GM19328 (cell line): ENCODE measurements at regions not wholly inside any gene's neighbourhood (a gene's known extent, or its start where the extent isn't known, plus 50 kb on each side); places are given as distances from the start of the nearest gene placed in this dataset.

Source experiments
- ATAC-seq: cut with Tn5 transposase; IDR thresholded peaks from one replicate; pipeline ENCODE4 v1.9.1; 2021; ENCODE audit warnings: mild to moderate bottlenecking, moderate library complexity; ENCODE audit not compliant: unreplicated experiment

DNA sequence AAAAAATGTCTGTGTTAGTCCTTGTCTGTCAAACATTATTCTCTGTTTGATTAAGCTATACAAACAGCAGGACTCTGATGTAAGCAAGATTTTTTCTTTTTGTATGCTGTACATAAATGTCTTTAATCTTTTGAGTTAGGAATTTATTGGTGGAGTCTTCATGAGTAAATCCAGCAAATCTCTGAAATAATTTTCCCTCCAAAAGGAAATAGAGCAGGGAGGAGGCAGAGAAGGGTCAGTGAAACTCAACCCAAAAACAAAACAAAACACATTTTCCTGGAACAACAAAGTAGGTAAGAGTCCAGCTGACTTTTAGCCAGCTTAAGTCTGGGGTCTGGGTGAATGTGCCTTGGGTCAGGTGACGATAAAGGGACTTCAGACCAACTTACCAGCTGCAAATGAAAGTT lies 113.7 kb downstream of the FOXA2 start:
- no peak for ATAC-seq

DNA sequence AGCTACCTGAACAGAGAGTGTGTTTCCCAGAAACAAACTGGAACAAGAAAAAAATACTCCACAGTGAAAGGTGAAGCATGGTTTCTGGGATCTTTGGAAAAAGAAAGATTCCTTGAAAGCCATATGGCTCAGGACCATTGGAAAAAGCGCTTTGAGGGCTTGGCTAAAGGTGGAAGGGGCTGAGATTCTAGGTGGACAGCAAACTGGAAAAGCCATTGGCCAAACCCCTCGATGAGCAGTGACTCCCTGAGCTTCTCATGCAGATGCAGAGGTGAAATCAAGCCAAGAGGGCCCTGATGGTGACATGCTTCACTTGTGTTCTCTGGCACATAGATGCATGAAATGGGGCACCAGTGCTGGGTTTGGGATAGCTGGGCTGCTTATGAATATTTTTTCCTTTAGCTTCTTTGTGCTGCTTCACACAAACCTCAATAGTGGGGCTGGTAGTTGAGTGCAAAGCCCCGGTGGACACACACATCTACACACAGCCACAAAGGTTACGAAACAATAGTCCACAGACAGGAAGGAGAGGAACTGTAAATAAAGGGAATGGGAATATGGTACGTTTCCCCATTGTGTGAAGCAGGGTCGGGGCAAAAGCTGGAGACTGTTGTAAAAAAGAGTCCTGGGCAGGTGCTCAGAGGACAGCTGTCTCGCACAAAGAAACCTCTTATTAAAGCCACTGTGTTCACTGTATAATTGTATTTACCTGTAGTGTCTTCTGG lies 117.8 kb downstream of the FOXA2 start:
- no peak for ATAC-seq

DNA sequence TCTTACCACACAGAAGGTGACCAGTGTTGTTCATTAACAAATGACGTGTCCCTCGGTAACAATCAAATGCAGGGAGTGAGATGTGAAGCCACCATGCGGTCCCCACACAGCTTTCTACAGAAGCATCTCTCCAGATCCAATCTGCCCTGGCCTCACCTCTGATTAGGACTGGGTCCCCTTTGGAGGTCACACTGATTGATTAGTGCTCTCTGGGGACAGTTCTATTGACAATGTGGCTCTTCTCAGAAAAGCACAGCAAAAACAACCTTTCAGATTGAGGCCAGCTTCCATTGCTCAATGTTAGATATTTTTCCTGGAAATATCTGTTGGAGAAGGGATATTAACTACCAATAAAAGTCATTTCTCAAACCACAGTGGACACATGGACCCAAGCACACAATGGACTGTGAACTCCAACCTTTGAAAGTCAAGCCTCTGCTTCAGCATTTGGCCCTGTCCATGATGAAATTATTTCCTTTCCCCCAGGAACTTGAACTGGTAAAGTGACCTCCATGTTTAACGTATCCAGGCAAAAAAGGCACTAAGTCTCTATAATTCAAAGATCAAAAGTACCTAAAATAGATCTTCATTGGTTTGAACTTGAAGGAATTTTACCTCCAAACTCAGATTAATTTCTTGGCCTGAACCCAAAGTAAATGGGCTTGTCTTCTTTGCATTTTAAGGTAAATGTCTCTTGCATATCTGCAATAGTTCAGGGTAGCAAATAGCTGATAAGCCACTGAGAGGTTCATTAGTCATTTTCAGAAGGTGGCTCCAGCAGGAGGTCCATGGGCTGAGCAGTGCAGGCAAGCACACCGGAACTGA lies 118.5 kb downstream of the FOXA2 start:
- ATAC-seq: no peak

DNA sequence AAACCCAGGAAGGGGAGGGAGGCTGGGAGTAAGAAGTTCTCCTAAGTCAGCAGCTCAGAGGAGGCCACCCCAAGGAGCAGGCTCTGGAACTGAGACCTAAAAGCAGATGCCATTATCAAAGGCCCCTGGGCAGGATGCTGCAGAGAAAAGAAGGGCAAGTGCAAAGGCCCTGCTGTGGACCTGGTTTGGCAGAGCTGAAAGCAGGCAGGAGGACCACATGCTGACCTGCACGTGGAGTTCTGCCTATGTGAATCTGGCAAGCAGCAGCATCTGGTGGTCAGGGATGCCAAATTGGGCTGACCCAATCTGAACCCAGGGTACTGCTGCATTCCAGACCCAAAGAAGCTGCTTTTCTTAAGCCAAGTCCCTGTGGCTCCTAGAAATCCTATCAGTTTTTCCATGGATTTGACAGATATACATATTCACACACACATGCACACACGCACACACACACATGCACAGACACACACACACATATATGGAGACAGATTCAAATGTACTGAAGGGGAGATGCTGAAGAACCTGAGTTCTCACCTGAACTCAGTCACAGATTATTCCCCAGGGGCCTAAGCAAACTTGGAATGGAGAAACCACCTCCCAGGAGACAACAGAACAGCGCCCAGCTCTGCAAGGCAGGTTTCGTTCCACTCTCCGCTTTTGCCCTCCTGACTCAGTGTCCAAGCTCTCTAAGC lies 119.9 kb downstream of the FOXA2 start:
- no peak for ATAC-seq

DNA sequence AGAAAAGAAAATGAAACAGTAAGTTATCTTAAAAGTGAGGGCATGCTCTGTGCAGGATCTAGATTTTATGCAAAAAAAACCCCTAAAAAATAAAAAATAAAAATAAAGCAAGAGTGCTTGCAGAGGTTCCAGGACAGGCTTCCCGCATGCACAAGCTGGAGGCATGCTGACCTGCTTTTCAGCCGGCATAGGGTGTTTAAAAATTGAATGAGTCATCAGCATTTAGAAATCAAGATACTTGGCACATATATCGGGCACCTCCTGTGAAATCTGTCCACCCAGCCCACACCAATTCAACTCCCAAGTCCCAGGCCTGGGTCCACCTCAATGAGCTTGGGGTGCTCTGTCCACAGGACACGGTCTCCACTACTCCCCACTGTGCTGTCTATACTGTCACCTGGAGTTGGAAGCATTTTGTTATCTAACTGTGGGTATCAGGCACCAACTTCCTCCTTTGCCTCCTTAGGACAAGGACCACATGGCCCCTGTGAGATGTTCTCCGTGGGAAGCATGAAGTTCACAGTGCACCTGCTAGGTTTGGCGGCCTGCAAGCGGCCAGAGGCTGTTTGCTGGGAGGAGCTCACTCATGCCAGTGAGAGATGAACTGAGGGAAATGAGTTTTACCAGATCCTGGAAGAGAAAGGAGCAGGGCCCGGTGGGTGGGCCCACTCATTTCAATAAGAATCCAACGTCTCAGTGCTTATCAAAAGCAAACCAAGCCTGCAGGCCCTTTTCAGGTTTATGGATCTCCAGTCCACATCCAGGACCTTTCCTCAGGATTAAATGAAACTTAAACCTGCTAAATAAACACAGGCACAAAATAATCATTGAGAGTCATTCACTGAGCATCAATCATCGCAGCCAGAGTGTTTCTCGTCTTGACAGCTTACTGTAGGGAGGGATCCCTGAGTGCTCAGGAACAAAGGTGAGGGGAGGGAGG lies 121.1 kb downstream of the FOXA2 start:
- no peak for ATAC-seq

DNA sequence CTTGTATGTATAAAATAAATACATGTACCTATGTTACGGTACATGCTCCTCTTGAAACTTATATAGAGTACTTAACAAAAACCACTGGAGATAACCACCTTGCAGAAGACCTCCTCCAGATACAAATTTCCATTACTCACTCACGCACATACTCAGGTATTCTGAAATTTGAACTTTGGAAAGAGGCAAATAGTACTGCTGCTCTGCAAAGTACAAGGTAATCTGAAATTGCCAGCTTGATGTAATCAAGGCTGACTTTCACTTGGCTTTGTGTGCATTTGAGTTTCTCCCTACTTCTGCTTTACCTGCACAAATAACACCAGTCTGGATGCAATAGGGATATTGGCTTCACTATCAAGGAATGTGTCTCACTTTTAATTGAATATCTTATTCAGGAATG lies 123.6 kb downstream of the FOXA2 start:
- no peak for ATAC-seq

DNA sequence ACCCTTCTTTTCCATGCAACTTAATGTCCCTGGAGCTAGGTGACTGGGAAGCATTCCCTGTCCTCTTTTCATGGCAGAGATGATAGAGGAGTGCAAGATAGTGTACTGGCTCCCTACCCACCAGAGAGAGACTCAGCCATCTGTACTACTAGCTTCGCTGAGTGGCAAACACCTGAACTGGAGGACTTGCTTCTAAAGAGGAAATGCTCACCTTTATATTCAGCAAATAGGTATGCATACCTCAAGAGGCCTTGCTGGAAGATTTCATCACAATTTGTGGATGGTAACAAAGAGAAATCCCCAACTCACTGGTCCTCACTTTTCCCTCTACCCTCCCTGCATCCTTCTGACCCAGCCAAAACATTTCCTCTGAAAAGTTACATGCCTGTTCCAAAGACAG lies 124.1 kb downstream of the FOXA2 start:
- ATAC-seq: no peak

DNA sequence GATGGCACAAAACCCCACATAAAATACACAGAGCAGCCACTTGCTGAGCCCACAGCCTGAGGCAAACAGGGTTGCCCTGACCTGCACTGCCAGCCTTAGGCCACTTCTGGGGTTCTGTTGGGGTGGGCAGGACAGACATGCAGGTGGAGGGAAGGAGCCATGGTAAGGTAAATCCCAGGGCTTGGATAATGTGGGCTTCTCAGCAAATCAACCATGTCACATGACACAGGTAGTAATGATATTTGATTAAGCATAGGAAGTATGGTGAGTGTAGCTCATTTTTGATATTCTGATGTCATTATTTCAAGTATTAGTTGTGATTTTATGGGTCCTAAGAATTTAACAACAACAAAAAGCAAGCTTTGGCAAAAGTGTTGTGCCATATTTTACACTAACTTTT lies 124.6 kb downstream of the FOXA2 start:
- ATAC-seq: no peak

DNA sequence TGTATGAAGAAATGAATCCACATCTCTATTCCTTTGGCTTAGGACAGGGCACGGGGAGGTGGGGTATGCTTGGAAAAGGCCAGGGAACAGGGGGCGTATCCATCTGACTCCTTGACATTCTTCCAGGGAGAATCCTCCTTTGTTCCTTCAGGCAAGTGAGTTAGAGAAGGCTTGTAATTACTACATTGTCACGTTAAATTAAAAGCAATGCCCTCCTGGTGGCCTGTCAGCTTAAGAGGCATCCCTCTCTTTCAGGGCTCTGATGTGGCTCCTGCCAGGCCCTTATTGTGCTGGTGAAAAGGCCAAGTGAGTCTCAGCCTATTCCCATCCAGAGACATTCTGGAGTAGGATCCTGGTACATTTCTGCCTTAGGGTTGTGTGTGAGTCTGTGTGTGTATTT lies 128.3 kb downstream of the FOXA2 start:
- ATAC-seq: no peak

DNA sequence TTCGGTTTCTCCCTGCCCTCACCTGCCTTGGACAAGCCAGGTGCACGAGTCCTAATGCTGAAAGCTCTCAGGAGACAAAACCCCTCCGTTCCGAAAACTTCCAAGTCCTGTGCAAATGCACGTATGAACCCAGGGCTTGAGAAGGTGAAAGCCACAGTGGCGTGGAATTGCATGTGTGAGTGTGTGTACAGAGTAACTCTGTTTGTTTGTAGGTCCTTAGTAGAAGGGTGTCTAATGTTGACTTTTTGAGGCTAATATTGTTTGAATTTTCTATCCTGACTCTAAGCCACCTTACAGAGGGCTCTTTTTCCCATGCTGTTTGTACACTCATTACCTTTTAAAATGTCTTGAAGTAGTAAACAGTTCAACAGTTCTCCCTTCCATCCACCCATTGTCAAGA lies 129.1 kb downstream of the FOXA2 start:
- no peak for ATAC-seq

DNA sequence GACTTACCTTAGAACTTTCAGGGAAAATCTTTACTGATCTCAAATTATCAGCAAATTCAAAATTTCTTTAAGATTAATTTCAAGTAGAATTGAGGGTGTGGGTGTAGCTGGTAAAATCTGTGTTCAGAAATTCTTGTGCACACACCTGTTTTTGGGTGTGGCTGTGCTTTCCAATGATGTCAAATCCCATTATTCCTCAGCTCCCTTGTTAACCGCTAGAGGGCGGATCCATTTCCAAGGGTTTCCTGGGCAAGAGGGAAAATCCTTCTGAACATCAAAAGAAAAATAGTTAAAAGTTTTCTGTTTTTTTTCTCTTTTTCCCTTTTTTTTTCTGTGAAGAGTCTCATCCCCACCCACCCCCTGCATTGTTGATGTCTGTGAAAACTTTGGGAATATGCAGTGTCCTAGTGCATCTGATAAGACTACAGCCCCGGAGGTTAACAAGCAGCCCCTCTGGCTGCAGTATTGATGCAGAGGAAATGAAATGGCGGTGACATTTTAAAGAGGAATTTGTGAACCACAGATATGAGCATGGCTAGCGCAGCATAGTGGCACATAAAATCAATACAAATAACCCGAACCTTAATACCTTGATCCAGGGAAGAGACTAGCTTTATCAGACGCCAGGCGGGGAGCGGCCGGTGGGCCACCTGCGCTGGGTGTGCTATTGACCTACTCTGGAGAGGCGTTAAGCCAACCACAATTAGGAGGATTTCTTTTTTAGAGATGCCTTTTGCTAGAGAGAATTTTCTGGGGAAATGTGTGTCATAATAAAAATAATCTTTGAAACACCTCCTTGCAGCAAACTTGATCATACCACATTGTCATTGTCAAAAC lies 130.9 kb downstream of the FOXA2 start:
- ATAC-seq: no peak

DNA sequence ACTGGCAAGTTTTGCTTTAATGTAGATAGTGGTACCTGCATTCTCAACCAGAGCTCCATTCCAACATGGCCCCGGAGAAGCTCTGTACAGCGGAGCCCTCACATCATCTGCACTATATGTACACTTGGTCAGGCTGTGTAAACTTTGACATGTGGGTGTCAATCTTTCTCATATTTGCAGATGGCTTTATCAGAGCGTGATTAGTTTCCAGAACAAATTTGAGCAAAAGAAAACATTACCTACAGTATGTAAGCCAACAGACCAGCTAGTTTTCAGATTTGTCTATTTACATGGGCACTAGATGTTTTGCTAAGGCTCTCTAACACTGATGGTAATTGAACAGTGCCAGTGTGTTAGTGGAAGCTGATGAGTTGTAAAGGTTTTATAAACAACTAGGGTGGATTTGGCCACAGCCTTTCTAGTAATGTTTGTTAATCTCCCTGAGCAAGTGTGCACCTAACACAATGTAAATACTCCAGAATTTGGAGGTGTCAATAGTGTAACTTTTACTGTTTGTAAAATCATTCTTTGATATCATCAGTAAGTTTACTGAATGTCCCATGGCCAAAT lies 131.8 kb downstream of the FOXA2 start:
- ATAC-seq: no peak

DNA sequence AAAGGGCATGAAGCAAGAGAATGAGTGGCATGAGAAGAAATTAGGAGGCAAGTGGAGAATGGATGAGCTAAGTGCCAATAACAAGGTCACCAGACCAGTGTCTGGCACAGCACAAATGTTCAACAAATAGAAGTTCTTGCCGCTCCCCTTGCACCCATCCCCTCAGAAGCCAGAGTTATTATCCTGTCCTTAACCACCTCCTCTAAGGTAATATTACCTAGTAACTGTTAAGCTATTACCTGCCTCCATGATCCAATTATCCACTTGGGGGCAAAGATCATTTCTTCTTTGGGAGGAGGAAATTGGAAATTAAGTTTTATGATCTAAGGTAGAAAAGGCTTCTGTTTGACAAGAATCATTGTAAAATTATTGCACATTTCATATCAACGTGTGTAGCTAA lies 133.8 kb downstream of the FOXA2 start:
- no peak for ATAC-seq

DNA sequence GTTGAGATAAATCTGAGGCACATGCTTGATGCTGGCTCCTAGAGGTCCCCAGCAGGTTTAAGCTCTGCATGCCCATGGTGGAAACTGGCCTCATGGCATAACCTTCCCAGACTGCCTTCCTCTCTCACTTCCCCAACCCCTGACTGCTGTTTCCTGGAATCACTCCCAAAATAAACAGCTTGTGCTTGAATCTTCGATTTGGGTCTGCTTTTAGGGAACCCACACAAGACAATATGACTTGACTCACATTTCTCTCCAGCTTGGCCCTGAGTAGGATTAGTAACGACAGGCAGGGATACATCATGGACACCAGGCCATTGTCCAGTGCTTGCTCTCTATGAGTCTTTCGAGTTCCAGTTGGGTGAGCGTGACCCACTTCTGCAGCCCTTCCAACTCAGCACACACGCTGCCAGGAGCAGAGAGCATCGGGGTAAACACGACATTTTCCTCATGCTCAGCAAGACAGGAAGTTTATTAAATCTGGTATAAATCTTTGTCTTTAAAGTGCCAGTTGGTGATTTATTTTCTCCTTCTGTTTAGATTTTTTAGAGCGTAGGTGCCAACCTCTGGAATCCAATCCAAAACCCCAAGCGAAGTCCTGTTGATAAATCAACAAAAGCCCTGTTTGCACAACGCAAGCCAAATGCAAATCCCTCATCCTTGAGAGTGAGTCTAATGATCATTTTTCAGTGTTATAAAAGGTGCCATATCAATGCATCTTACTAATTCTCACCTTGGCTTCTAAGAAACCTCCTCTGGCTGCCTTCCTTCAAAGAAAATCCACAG lies 135.0 kb downstream of the FOXA2 start:
- ATAC-seq: no peak

DNA sequence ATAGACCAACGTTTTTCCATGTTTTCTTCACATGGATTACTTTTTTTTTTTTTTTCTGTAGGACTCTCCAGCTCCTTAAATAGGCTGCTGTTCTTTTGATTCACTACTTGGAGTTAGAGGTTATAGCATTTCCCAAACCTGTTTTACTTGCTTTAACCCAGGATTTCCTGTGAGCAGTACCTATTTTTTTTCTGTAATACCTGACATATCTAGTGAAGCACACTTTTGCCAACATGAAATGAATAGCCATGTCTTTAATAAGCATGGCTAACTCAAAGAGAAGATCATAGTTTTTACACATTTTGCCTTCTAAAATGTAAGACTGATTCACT lies 137.0 kb downstream of the FOXA2 start:
- no peak for ATAC-seq

DNA sequence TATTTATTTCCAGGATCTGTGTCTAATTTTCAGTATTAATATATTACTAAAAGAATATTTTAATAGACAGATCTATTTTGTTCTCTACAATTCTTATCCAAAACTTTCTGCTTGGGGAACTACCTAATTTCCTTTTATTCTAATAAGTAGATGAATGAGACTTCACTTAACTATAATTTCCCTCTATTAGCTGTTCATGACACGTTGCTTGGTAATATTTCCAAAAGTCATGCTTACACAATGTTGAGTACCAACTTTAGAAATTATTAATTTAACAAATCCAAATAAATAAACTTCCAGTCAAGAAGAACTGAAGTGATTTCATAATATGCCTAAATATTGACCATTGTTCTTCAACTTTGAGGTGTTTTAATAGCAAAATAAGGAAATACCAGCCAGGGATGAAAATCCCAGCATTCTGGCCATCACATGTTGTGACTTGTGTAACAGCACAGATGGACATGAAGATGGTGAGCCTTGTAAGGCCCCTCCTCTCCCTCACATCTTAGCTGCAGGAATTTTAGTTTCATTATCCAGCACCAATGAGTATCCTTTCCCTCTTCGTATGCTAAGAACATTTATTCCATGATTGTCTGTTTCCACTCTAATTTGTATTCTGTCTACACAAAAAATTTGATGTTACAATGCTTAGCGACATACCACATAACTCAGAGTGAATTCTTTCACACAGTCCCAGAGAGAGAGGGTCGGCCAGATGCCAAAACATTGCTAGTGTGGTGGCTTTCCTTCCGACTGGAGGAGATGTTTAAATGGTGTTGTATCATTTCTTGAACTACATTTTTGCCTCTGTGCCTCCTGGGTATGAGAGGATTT lies 137.5 kb downstream of the FOXA2 start:
- no peak for ATAC-seq

DNA sequence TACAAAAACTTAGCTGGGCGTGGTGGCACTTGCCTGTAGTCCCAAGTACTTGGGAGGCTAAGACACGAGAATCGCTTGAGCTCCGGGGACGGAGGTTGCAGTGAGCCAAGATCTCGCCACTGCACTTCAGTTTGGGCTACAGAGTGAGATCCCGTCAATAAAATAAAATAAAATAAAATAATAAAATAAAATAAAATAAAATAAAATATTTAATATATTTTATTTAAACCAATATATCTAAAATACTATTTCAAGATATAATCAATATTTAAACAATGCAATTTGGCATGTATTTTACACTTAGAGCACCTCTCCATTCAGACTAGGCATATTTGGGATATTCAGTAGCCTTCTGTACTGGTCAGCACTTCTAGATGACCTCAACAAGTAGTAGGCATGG lies 142.1 kb downstream of the FOXA2 start:
- no peak for ATAC-seq

DNA sequence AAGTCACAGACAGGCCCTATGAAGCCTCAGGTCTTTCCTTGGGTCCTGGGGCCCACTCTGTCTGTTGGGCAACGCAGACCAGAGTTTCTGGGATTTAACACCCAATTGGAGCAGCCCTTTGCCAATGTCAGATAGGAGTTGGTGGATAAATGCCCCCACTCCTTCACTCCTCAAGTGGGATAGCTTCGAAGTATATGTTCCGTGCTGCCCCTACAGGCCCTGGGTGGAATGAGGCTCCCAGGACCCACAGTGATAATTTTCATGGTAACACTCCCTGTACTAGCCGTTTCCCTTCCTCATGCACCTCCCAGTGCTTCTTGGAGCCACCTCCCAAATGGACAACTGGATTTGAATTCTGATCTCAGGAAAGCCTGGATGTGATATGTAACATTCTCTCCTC lies 145.4 kb downstream of the FOXA2 start:
- ATAC-seq: no peak
